Neural crest cell (in vitro differentiated cells): ENCODE measurements at regions not wholly inside any gene's neighbourhood (a gene's known extent, or its start where the extent isn't known, plus 50 kb on each side); places are given as distances from the start of the nearest gene placed in this dataset.
A peak's percentile ranks its signal among the peaks of the same experiment; 100 is the strongest.

Source experiments
- DNase-seq: peaks from one replicate; pipeline ENCODE4 v3.0.0; 2021; ENCODE audit warnings: low read depth, mixed read lengths, low spot score
- H3K27ac Mint-ChIP-seq: one replicate; pipeline ENCODE4 v1.8.0; 2021; ENCODE audit warnings: mild to moderate bottlenecking, mixed read lengths; ENCODE audit not compliant: unreplicated experiment
- H3K27me3 Mint-ChIP-seq: 2 replicates; pipeline ENCODE4 v1.8.0; 2021; ENCODE audit warnings: low read depth, mild to moderate bottlenecking, mixed read lengths
- H3K36me3 Mint-ChIP-seq: 2 replicates; pipeline ENCODE4 v1.8.0; 2021; ENCODE audit warnings: low read depth, mild to moderate bottlenecking, mixed read lengths
- H3K4me1 Mint-ChIP-seq: 2 replicates; pipeline ENCODE4 v1.8.0; 2021; ENCODE audit warnings: mixed read lengths
- H3K4me3 Mint-ChIP-seq: one replicate; pipeline ENCODE4 v1.8.0; 2021; ENCODE audit warnings: mild to moderate bottlenecking, mixed read lengths
- H3K9me3 Mint-ChIP-seq: 2 replicates; pipeline ENCODE4 v1.8.0; 2021; ENCODE audit warnings: mixed read lengths
- TF ChIP-seq, protein P1 (sequence below): fragments of 200-600 bp; sonication (generic); conservative IDR thresholded peaks from 2 replicates; pipeline ENCODE4 v1.5.0; 2021; ENCODE audit warnings: antibody characterized with exemption, mild to moderate bottlenecking

DNA sequence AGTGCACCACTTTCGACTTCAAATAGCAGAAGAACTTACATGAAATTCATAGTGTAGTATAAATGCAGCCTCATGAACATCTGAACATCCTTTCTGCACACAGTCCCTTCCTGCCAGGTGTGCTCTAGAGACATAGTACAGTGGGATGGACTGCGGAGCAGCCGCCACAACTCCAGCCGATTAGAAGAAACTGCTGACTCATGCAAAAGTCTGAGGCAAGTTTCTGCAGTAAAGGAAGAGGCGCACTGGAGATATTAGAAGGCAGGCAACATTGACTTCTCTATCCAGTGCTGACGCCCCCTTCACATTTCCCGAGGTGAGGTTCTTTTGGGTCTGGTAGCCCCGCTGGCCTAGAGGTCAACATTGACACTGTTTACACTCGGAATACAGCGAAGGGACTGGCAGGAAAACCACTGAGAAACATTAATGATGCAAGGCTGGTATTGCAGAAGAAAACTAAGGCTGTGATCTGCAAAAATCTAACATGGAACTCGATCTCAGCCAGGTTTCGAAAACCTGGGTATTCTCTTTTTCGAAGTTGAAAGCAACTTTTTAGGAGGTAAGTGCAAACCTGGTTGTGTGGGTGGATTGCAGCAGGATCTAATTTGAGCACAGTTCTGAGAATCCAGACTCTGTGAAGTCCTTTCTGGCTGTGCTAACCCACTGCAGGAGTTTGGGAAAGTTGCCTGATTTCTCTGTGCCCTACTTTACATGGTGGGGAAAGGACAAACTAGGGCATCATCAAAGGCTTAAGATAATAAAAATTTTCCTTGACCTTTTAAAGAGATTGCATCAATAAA lies 90.7 kb downstream of the CDC7 start:
- H3K27me3 Mint-ChIP-seq, result no peaks in the 10 kb centered on the region
- H3K36me3 Mint-ChIP-seq, result no peaks in the 10 kb centered on the region
- peaks cover 27% of the 10 kb centered on the region for H3K4me1 Mint-ChIP-seq
- no peaks in the 10 kb centered on the region for H3K9me3 Mint-ChIP-seq
- DNase-seq, result no peak
- no peak overlapping the region for H3K4me3 Mint-ChIP-seq
- TF ChIP-seq, protein P1, sequence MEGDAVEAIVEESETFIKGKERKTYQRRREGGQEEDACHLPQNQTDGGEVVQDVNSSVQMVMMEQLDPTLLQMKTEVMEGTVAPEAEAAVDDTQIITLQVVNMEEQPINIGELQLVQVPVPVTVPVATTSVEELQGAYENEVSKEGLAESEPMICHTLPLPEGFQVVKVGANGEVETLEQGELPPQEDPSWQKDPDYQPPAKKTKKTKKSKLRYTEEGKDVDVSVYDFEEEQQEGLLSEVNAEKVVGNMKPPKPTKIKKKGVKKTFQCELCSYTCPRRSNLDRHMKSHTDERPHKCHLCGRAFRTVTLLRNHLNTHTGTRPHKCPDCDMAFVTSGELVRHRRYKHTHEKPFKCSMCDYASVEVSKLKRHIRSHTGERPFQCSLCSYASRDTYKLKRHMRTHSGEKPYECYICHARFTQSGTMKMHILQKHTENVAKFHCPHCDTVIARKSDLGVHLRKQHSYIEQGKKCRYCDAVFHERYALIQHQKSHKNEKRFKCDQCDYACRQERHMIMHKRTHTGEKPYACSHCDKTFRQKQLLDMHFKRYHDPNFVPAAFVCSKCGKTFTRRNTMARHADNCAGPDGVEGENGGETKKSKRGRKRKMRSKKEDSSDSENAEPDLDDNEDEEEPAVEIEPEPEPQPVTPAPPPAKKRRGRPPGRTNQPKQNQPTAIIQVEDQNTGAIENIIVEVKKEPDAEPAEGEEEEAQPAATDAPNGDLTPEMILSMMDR, result no peak
- H3K27ac Mint-ChIP-seq, result peak overlapping the region; percentile 22

DNA sequence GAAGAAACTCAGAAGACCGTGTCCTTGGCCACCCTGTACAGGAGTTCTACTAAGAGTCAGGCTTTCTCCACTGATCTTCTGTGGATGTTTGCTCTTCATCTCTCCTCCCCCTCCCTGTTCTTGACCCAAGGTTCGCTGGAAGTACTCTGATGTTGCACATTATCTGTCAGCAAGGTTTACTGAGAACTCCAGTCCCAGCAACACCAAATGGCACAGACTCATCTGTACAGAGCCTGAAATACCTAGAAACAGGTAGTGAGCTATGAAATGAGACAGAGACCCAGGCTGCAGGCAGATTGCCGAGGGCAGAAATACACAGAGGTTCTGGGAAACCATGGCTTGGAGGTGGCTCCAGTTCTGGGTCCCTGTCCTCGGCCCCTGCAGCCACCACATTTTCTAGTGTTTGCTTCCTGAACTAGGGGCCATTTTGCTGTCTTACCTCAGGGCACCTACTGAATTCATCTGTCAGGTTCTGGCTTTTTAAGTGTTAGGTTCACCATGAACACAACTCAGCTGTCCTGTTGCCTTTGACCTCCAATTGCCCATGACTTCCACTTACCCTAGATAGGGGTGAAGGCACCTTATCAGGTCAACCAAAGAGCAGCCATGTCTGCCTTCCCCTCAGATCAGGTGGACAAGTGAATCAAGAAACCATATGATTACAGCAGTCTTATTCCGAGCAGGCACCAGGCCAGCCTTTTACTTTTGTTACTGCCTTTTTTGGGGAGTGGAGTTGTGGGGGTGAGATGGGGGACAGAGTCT lies 92.2 kb downstream of the CDC7 start:
- TF ChIP-seq, protein P1, result no peak
- Mint-ChIP-seq H3K27ac (peak overlapping the region; percentile 78), H3K36me3 (no peaks in the 10 kb centered on the region), H3K4me1 (peaks cover 27% of the 10 kb centered on the region), H3K9me3 (no peaks in the 10 kb centered on the region), H3K27me3 (no peaks in the 10 kb centered on the region), H3K4me3 (no peak overlapping the region)
- no peak for DNase-seq

DNA sequence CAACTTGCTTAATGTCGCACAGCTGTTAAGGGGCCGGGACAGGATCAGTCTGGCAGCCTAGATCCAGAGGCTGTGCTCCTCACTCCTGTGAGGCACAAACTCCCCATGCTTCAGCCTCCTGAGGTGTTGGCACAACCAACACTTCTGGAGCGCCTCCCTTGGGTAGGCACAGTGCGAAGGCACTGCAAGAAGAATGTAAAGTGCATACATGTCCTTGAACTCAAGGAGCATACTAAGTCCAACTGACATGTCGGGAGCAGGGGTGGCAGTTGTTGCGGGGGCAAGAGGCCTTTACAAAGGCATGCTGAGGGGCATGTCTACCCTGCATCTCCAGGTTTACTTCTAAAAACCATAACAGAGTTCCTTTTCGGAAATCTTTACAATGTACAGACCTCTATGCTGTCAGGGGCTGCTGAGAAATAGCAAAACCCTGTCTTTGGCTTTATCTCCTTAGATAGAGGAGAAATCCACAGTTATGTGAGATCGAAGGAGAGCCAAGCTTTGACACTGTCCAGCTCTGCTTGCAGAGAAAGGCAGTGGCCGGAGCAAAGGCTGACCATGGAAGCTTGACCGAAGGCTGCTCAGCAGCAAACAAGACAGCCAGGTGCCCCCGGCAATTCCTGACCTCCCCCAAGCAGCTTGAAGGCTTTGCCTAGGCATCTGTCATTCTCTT lies 93.9 kb downstream of the CDC7 start:
- Mint-ChIP-seq H3K4me1 (peaks cover 24% of the 10 kb centered on the region), H3K27me3 (no peaks in the 10 kb centered on the region), H3K9me3 (no peaks in the 10 kb centered on the region), H3K4me3 (no peak overlapping the region), H3K27ac (no peak overlapping the region), H3K36me3 (no peaks in the 10 kb centered on the region)
- DNase-seq, result no peak
- TF ChIP-seq, protein P1, result no peak

DNA sequence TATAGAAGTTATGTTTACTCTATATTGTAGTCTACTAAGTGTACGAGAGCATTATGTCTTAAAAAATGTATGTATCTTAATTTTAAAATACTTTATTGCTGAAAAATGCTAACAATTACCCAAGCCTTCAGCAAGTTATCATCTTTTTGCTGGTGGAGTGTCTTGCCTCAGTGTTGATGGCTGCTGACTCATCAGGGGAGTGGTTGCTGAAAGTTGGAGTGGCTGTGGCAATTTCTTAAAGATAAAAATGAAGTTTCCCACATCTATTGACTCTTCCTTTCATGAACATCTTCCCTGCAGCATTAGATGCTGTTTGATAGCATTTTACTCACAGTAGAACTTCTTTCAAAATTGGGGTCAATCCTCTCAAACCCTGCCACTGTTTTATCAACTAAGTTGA lies 95.8 kb downstream of the CDC7 start:
- Mint-ChIP-seq H3K36me3 (no peaks in the 10 kb centered on the region), H3K27me3 (no peaks in the 10 kb centered on the region), H3K4me1 (peaks cover 8% of the 10 kb centered on the region), H3K27ac (no peak overlapping the region), H3K4me3 (no peak overlapping the region), H3K9me3 (no peaks in the 10 kb centered on the region)
- TF ChIP-seq, protein P1, result no peak
- no peak for DNase-seq

DNA sequence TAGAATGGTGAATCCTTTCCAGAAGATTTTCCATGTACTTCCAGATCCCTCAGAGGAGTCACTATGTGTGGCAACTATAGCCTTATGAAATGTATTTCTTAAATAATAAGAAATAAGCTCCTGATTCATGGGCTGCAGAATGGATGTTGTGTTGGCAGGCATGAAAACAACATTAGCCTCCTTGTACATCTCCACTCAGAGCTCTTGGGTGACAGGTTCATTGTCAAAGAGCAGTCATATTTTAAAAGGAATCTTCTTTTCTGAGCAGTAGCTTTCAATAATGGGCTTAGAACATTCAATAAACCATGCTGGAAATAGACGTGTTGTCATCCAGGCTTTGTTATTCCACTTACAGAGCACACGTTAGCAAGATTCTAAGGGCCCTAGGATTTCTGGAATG lies 96.6 kb downstream of the CDC7 start:
- TF ChIP-seq, protein P1, result no peak
- no peak for DNase-seq
- H3K4me1 Mint-ChIP-seq, result peaks cover 9% of the 10 kb centered on the region
- H3K27me3 Mint-ChIP-seq, result no peaks in the 10 kb centered on the region
- no peaks in the 10 kb centered on the region for H3K36me3 Mint-ChIP-seq
- H3K27ac Mint-ChIP-seq, result no peak overlapping the region
- no peaks in the 10 kb centered on the region for H3K9me3 Mint-ChIP-seq
- H3K4me3 Mint-ChIP-seq, result no peak overlapping the region
